Neural crest cell (in vitro differentiated cells): ENCODE measurements at regions not wholly inside any gene's neighbourhood (a gene's known extent, or its start where the extent isn't known, plus 50 kb on each side); places are given as distances from the start of the nearest gene placed in this dataset.

ENCODE experiments used
- DNase-seq: peaks from one replicate; pipeline ENCODE4 v3.0.0; 2021; ENCODE audit warnings: low read depth, mixed read lengths, low spot score
- H3K27ac Mint-ChIP-seq: one replicate; pipeline ENCODE4 v1.8.0; 2021; ENCODE audit warnings: mild to moderate bottlenecking, mixed read lengths; ENCODE audit not compliant: unreplicated experiment
- H3K27me3 Mint-ChIP-seq: 2 replicates; pipeline ENCODE4 v1.8.0; 2021; ENCODE audit warnings: low read depth, mild to moderate bottlenecking, mixed read lengths
- H3K36me3 Mint-ChIP-seq: 2 replicates; pipeline ENCODE4 v1.8.0; 2021; ENCODE audit warnings: low read depth, mild to moderate bottlenecking, mixed read lengths
- H3K4me1 Mint-ChIP-seq: 2 replicates; pipeline ENCODE4 v1.8.0; 2021; ENCODE audit warnings: mixed read lengths
- H3K4me3 Mint-ChIP-seq: one replicate; pipeline ENCODE4 v1.8.0; 2021; ENCODE audit warnings: mild to moderate bottlenecking, mixed read lengths
- H3K9me3 Mint-ChIP-seq: 2 replicates; pipeline ENCODE4 v1.8.0; 2021; ENCODE audit warnings: mixed read lengths
- TF ChIP-seq, protein P1 (sequence below): fragments of 200-600 bp; sonication (generic); conservative IDR thresholded peaks from 2 replicates; pipeline ENCODE4 v1.5.0; 2021; ENCODE audit warnings: antibody characterized with exemption, mild to moderate bottlenecking

GRCh38 chr3:106946866-106947265 is 430.4 kb upstream of the CCDC54 start:
- H3K4me3 Mint-ChIP-seq = no peak overlapping the region
- H3K27ac Mint-ChIP-seq = no peak overlapping the region
- TF ChIP-seq, protein P1, sequence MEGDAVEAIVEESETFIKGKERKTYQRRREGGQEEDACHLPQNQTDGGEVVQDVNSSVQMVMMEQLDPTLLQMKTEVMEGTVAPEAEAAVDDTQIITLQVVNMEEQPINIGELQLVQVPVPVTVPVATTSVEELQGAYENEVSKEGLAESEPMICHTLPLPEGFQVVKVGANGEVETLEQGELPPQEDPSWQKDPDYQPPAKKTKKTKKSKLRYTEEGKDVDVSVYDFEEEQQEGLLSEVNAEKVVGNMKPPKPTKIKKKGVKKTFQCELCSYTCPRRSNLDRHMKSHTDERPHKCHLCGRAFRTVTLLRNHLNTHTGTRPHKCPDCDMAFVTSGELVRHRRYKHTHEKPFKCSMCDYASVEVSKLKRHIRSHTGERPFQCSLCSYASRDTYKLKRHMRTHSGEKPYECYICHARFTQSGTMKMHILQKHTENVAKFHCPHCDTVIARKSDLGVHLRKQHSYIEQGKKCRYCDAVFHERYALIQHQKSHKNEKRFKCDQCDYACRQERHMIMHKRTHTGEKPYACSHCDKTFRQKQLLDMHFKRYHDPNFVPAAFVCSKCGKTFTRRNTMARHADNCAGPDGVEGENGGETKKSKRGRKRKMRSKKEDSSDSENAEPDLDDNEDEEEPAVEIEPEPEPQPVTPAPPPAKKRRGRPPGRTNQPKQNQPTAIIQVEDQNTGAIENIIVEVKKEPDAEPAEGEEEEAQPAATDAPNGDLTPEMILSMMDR = no peak
- no peaks in the 10 kb centered on the region for H3K4me1 Mint-ChIP-seq
- H3K27me3 Mint-ChIP-seq = no peaks in the 10 kb centered on the region
- no peak for DNase-seq
- H3K36me3 Mint-ChIP-seq = no peaks in the 10 kb centered on the region
- no peaks in the 10 kb centered on the region for H3K9me3 Mint-ChIP-seq

- no peak for DNase-seq
- Mint-ChIP-seq H3K4me3 (no peak overlapping the region), H3K27me3 (no peaks in the 10 kb centered on the region), H3K27ac (no peak overlapping the region), H3K36me3 (no peaks in the 10 kb centered on the region), H3K9me3 (no peaks in the 10 kb centered on the region), H3K4me1 (no peaks in the 10 kb centered on the region)
- TF ChIP-seq, protein P1 = no peak
These were observed 420.2 kb upstream of the CCDC54 start for GRCh38 chr3:106957029-106957428.

DNA sequence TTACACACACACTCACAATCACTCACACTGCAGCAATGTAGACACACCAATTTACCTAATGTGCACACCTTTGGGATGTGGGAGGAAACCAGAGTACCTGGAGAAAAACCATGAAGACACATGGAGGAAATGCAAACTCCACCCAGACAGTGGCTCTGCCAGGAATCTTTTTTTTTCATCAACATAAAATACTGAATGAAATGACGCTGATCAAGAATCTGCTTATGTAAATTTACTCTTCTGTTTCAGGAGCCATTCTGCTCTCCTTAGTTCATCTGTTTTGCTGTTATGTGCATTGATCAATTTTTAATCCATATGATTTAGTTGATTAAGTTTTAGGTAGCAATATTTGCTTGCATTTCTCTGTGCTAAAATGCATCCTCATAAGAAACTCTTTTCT is 414.2 kb upstream of the CCDC54 start:
- peaks cover 18% of the 10 kb centered on the region for H3K4me1 Mint-ChIP-seq
- TF ChIP-seq, protein P1 = no peak
- H3K4me3 Mint-ChIP-seq = no peak overlapping the region
- no peak overlapping the region for H3K27ac Mint-ChIP-seq
- no peaks in the 10 kb centered on the region for H3K36me3 Mint-ChIP-seq
- no peaks in the 10 kb centered on the region for H3K27me3 Mint-ChIP-seq
- no peak for DNase-seq
- H3K9me3 Mint-ChIP-seq = no peaks in the 10 kb centered on the region

- peaks cover 18% of the 10 kb centered on the region for H3K4me1 Mint-ChIP-seq
- TF ChIP-seq, protein P1 = no peak
- H3K4me3 Mint-ChIP-seq = no peak overlapping the region
- DNase-seq = no peak
- no peak overlapping the region for H3K27ac Mint-ChIP-seq
- no peaks in the 10 kb centered on the region for H3K36me3 Mint-ChIP-seq
- no peaks in the 10 kb centered on the region for H3K27me3 Mint-ChIP-seq
- no peaks in the 10 kb centered on the region for H3K9me3 Mint-ChIP-seq
These were observed 413.8 kb upstream of the CCDC54 start for GRCh38 chr3:106963442-106963841.

DNA sequence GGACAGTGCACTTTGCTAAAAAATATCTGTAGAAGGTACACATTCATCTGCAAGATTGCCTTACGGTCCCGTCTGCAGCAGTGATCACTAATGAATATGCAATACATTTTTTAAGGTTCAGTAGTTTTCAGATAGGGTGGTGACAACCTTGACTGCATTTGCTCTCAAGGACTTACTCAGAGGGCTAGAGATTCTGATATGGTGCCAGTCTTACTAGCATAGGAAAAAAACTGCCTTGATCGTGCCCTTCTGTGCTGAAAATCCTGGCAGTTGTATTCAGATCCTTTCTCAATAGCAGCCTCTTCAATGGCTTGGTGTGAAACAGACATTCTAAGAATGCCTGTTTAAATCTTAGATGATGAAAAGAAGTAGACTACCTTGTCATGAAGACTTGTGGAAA is 411.9 kb upstream of the CCDC54 start:
- no peaks in the 10 kb centered on the region for H3K9me3 Mint-ChIP-seq
- H3K27ac Mint-ChIP-seq = no peak overlapping the region
- TF ChIP-seq, protein P1 = no peak

DNA sequence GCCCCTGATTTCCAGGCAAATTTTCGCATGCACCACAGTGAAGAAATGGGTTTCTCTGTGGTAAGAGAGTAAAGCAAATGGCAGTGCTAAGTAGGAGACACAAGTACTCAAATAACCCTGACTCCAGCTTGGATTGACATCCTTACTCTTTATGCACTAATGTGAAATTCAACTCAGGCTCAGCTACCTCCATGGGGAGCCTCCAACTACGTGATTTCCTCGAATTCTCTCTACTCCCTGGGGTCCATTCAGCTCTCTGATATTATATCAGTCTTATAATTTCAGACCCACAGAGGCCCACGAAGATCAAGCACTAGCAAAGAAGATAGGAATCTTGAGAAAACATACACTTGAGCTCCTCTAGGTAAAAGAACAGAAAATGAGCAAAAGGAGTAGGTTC is 407.6 kb upstream of the CCDC54 start:
- H3K9me3 Mint-ChIP-seq = peaks cover 3% of the 10 kb centered on the region
- no peak overlapping the region for H3K4me3 Mint-ChIP-seq

More for the DNA sequence above, 411.9 kb upstream of the CCDC54 start:
- Mint-ChIP-seq H3K4me3 (no peak overlapping the region), H3K4me1 (peaks cover 18% of the 10 kb centered on the region), H3K36me3 (no peaks in the 10 kb centered on the region), H3K27me3 (no peaks in the 10 kb centered on the region)
- DNase-seq = no peak

More for the DNA sequence above, 407.6 kb upstream of the CCDC54 start:
- no peaks in the 10 kb centered on the region for H3K36me3 Mint-ChIP-seq
- H3K27ac Mint-ChIP-seq = no peak overlapping the region
- DNase-seq = no peak
- H3K4me1 Mint-ChIP-seq = peaks cover 12% of the 10 kb centered on the region
- H3K27me3 Mint-ChIP-seq = no peaks in the 10 kb centered on the region
- TF ChIP-seq, protein P1 = no peak
